ENCODE measurements at regions not wholly inside any gene's neighbourhood (a gene's known extent, or its start where the extent isn't known, plus 50 kb on each side); places are given as distances from the start of the nearest gene placed in this dataset.

DNA sequence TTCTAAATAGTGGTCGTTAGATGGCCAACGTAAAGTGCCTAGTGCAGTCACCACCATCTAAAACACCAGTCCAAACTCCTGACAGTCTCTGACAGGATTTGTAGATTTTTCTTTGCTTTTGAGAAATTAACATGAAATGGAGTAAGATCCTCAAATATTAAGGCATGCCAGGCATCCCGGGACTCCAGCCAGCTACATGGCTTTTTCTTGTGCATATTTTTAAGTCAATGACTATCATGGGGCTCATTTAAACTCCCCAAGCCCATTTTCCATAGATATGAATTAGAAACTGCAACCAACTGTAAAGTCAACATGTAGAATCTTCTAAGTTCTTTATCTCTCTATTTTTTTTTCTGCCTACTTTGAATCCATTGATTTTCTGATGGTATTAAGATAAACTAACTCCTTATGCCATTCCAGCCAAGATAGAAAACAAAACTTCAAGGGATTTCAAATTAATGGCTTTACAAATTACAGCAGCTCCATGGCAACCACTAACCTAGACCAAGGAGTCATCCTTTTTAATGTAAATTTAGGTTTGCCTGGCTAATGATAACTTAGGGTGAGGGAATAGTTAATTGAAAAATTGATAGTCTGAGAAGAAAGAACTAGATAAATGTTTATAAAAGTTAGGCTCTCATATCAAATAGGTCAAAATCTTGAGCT is 764.1 kb upstream of the NXPH2 start:
- TF ChIP-seq, protein P1, sequence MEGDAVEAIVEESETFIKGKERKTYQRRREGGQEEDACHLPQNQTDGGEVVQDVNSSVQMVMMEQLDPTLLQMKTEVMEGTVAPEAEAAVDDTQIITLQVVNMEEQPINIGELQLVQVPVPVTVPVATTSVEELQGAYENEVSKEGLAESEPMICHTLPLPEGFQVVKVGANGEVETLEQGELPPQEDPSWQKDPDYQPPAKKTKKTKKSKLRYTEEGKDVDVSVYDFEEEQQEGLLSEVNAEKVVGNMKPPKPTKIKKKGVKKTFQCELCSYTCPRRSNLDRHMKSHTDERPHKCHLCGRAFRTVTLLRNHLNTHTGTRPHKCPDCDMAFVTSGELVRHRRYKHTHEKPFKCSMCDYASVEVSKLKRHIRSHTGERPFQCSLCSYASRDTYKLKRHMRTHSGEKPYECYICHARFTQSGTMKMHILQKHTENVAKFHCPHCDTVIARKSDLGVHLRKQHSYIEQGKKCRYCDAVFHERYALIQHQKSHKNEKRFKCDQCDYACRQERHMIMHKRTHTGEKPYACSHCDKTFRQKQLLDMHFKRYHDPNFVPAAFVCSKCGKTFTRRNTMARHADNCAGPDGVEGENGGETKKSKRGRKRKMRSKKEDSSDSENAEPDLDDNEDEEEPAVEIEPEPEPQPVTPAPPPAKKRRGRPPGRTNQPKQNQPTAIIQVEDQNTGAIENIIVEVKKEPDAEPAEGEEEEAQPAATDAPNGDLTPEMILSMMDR (IDR thresholded peaks at IDR 0.05): no peak

DNA sequence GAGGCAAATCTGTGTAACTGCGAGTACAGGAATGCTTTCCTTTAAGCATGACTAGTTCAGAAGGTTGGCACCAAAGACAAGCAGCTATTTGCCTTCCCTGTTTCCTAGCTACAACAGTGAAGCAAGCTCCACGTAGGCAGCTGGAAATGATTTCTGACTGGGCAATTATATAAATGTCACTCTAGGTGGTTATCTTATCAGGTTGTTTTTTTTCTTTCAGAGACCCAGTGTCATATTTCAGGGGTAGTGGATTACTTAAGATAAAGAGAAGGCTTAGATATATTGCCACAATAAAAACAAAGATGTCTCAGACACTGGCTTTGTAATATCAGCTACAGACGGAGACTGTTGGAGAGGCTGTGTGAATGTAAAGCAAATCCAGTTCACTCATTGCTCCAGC is 748.9 kb upstream of the NXPH2 start:
- TF ChIP-seq, protein P1 (IDR thresholded peaks at IDR 0.05): no peak

DNA sequence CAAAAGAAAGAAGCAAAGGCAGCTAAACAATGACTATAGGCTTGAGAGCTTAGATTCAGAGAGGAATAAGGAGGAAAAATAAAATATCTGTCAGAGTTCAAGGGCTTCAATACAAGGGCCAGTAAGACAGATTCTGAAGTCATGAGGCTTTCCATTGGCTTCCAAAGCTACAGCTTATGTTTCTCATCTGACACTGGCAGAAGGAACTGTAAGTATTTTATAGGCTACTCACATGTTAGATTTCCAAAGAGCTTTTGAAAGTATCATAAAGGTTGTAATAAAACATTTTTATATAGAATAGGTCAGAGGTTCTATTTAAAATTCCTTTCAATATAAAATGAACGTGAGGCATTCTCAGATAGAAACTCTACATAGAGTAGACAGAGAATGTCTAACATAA is 746.6 kb upstream of the NXPH2 start:
- TF ChIP-seq, protein P1 (IDR thresholded peaks at IDR 0.05): no peak

DNA sequence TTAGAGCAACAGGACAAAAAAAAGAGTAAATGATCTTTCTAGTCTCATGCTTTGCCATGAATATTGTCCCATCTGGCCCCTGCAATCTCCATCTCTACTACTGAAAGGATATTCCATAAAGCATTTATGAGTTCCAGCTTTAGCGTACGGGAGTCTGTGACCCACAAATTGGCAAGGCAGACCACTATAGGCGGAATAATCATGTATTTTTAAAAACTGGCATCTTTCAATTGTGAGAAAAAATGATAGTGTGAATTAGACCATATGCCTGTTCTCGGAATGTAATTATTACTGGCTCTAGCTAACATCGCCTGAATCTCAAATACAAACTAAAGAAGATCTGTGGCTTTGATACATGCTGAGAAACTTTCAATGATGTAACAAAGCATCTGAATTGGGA is 738.1 kb upstream of the NXPH2 start:
- TF ChIP-seq, protein P1 (IDR thresholded peaks at IDR 0.05): no peak

DNA sequence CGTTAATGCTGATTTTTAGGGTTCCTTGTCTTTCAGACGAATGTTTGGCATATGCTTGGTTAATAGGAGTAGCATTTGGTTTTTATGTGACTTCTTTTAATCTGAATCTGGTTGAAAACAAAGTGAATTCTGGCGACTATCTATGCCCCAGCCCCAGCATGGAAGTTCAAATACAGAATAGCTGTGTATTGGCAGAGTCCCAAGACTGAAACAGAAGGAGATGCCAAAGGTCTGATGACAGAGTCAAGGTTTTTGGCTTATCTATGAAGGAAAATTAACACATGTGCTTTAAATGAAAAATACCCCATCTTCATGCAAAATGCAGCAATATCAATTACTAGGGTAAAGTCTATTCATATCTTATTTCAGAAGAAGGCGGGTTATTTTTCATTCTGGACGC is 734.8 kb upstream of the NXPH2 start:
- TF ChIP-seq, protein P1 (IDR thresholded peaks at IDR 0.05): no peak

DNA sequence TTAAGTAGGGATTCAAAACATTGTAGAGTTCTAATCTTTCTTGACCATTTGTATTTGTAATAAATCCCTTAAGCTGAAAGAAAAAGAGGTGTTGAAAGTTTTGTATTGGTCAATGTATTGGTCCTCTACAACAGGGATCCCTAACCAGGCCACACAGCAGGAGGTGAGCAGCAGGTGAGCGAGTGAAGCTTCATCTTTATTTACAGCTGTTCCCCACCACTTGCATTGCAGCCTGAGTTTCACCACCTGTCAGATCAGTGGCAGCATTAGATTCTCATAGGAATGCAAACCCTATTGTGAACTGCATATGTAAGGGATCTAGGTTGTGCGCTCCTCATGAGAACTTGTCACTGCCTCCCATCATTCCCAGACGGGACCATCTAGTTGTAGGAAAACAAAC is 715.7 kb upstream of the NXPH2 start:
- TF ChIP-seq, protein P1 (IDR thresholded peaks at IDR 0.05): no peak

DNA sequence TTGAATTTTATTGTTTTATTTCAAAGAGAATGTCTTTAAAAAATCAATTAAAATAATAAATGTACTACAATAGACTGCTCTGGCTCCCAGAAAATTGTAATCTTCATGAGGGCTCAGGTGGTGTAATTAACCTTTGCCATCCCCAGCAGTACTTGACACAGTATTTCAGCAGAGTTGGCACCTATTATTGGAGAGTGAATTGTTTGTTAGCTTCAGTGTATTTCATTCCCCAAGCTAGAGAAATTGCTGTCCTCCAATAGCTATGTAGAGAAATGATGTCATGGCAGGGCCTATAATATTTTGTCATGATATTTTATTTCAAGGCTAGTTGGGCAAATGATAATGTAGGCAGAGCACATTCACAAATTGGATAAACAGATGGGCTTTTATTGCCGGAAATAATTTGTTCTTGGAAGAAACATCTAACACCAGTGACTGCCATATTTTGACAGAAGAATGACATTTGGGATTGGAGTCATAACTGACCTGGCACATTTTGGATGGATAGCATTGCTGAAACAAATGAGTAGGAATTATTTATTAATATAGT is 712.0 kb upstream of the NXPH2 start:
- TF ChIP-seq, protein P1 (IDR thresholded peaks at IDR 0.05): no peak
